Colonic mucosa (tissue), 4 donors: ENCODE measurements at regions not wholly inside any gene's neighbourhood (a gene's known extent, or its start where the extent isn't known, plus 50 kb on each side); places are given as distances from the start of the nearest gene placed in this dataset.
A peak's percentile ranks its signal among the peaks of the same experiment; 100 is the strongest.

ENCODE experiments used
- DNase-seq: peaks from one replicate; pipeline ENCODE4 v3.0.0-alpha.2; 2020
- H3K27ac ChIP-seq: fragments of 200-600 bp; one replicate; pipeline ENCODE4 v1.8.0; 2021
- H3K27me3 ChIP-seq: fragments of 200-600 bp; one replicate; pipeline ENCODE4 v1.8.0; 2021
- H3K36me3 ChIP-seq: fragments of 200-600 bp; one replicate; pipeline ENCODE4 v1.8.0; 2021
- H3K4me1 ChIP-seq: fragments of 200-600 bp; one replicate; pipeline ENCODE4 v1.8.0; 2021; ENCODE audit warnings: mild to moderate bottlenecking
- H3K4me3 ChIP-seq: fragments of 200-600 bp; one replicate; pipeline ENCODE4 v1.8.0; 2021
- H3K9ac ChIP-seq, 2 donors: one replicate each; pipeline ENCODE4 v1.7.0; 2013; ENCODE audit warnings: control low read depth in 2 of 2, low read depth in 2 of 2, low read length in 2 of 2
- H3K9me3 ChIP-seq: fragments of 200-600 bp; one replicate; pipeline ENCODE4 v1.8.0; 2021
- intact Hi-C: fragments of 100-400 bp; cut with DNase I; formaldehyde crosslinking; loops from one replicate; pipeline ENCODE4 v1.14.1; 2022
- TF ChIP-seq, protein P1 (sequence below): fragments of 200-600 bp; IDR thresholded peaks from one replicate; pipeline ENCODE4 v1.8.0; 2022; ENCODE audit warnings: antibody characterized with exemption, mild to moderate bottlenecking
- donor health status: healthy.
- donor health status: DM: no; HTN: no; CAD: no.
- donor health status: DM: no; HTN: no; CAD: no.

DNA sequence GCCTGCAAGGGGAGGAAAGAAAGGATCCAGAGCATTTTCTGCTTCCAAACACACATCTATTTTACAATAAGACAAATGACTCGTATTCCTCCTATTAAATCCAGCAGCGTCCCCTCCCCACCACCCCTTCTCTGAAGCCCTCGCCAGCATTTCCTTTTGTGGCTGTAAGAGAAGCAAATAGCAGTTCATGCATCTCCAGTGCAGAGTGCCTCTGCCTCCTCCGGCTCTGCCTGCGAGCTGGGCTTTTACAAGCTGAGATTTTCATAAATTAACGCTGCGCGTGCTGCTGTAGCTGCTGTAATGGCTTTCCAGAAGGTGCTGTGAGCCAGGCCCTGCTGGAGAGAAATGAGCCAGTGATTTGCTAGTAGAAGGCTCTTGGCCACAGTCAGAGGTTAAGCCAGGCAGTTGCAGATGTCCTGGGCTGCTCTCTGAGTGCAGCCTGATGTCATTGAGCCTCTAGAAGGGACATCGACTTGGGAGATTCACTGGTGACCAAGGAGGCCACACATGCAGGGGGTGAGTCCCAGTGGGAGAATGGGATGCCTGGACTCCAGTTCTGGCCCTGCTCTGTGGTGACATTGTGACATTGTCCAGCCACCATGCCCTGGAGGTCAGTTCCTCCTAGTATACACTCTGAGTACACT, 134.5 kb upstream of the NAV2 start:
- H3K9ac ChIP-seq, result no peak overlapping the region

DNA sequence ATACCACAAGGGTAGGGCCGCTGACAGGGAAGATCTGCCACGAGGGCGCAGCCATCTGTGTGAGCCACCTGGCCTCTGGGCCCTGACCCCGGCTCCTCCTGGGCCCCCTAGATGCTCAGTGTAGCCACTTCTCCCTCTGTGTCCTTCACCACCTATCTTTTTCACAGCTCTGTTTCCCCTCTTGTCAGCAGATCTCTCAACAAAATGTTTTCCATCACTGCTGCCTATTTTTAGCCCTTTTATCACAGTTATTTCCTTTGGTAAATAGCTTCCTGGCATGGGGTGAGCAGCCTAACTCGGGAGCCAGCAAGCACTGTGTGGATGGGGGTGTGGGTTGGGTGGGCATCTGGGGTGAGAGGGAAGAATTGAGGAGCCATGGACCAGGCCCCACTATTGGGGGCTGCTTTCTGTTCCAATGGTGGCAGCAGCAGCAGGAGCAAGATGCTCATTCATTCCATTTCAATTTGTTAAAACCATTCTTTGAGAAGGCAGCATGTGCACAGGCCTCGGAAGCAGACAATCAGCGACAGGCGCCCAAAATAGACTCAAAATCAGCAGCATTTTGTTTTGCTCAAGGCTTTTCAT, 135.2 kb upstream of the NAV2 start:
- H3K9me3 ChIP-seq, result no peaks in the 10 kb centered on the region
- no peak overlapping the region for H3K4me3 ChIP-seq
- intact Hi-C loops, result no loop called here
- H3K27ac ChIP-seq, result peak overlapping the region; percentile 34
- no peaks in the 10 kb centered on the region for H3K4me1 ChIP-seq
- no peak for DNase-seq
- H3K36me3 ChIP-seq, result no peaks in the 10 kb centered on the region
- TF ChIP-seq, protein P1, sequence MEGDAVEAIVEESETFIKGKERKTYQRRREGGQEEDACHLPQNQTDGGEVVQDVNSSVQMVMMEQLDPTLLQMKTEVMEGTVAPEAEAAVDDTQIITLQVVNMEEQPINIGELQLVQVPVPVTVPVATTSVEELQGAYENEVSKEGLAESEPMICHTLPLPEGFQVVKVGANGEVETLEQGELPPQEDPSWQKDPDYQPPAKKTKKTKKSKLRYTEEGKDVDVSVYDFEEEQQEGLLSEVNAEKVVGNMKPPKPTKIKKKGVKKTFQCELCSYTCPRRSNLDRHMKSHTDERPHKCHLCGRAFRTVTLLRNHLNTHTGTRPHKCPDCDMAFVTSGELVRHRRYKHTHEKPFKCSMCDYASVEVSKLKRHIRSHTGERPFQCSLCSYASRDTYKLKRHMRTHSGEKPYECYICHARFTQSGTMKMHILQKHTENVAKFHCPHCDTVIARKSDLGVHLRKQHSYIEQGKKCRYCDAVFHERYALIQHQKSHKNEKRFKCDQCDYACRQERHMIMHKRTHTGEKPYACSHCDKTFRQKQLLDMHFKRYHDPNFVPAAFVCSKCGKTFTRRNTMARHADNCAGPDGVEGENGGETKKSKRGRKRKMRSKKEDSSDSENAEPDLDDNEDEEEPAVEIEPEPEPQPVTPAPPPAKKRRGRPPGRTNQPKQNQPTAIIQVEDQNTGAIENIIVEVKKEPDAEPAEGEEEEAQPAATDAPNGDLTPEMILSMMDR, result no peak
- no peak overlapping the region for H3K9ac ChIP-seq
- no peaks in the 10 kb centered on the region for H3K27me3 ChIP-seq

More for the DNA sequence above, 134.5 kb upstream of the NAV2 start:
- intact Hi-C loops, result no loop called here
- no peaks in the 10 kb centered on the region for H3K4me1 ChIP-seq
- no peaks in the 10 kb centered on the region for H3K9me3 ChIP-seq
- no peaks in the 10 kb centered on the region for H3K27me3 ChIP-seq
- peak overlapping the region; percentile 34 for H3K27ac ChIP-seq
- no peak for DNase-seq
- H3K4me3 ChIP-seq, result no peak overlapping the region
- TF ChIP-seq, protein P1, result no peak
- no peaks in the 10 kb centered on the region for H3K36me3 ChIP-seq

DNA sequence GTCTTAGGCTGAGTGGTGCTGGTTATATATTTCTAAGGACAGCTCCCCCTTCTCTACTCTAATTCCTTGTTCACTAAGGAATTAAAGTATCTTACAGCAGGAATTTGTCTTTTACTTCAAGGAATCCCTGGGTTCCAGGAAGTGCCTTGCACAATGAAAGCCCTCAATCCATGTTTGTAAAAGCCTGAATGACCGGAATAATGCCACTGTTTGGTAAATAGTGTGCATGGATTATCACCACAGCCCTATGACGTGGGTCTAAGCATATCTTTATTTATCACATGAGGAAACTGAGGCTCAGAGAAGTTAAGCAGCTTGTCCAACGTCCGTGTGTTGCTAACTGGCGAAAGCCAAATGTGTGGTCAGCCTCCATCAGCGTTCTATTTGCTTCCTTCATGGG, 135.7 kb upstream of the NAV2 start:
- DNase-seq, result no peak
- intact Hi-C loops, result no loop called here
- H3K4me3 ChIP-seq, result no peak overlapping the region
- no peaks in the 10 kb centered on the region for H3K4me1 ChIP-seq
- H3K27me3 ChIP-seq, result no peaks in the 10 kb centered on the region
- no peak overlapping the region for H3K9ac ChIP-seq
- H3K27ac ChIP-seq, result peak overlapping the region; percentile 34
- no peaks in the 10 kb centered on the region for H3K36me3 ChIP-seq
- no peaks in the 10 kb centered on the region for H3K9me3 ChIP-seq
- TF ChIP-seq, protein P1, result no peak

DNA sequence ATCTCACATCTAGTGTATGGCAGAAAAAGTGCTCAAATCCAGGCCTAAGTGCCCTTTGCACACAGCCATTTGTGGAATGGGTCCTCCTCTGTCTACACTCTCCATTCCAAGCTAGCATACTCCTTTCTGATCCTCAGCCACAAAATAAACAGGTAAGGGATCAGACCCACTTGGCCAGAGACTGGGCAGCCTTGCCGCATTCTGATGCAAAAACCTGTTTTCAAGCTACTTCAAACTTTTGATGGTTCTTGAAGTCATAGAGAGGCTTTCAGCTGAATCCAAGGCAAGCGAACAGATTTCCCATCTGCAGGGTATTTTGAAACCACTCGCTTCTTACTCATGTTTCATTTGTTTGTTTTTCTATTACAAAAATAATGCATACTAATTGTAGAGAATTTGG, 136.6 kb upstream of the NAV2 start:
- no peak for DNase-seq
- intact Hi-C loops, result no loop called here

DNA sequence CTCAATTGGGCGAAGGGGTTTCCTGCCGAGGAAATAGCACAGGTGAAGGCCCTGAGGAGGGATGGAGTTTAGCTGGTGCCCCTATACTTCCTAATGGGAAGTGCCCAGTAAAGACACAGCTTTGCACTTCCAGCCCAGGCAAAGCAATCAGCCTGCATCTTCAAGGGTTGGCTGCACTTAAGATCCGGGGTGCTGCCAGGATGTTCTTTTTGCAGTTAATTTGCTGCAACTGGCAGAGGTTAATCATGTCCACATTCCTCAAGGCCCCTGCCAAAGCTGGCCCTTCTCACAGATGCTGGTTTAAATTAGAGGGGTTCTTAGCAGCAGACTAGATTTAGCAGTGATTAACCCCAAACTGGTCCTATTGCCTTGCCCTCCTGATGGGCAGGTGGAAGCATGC, 137.7 kb upstream of the NAV2 start:
- Histone ChIP-seq H3K9ac (no peak overlapping the region), H3K4me3 (no peak overlapping the region), H3K27ac (no peak overlapping the region), H3K27me3 (no peaks in the 10 kb centered on the region), H3K4me1 (no peaks in the 10 kb centered on the region), H3K36me3 (no peaks in the 10 kb centered on the region), H3K9me3 (no peaks in the 10 kb centered on the region)
- intact Hi-C loops, result no loop called here
- TF ChIP-seq, protein P1, result no peak
- no peak for DNase-seq

More for the DNA sequence above, 136.6 kb upstream of the NAV2 start:
- Histone ChIP-seq H3K27ac (no peak overlapping the region), H3K9ac (no peak overlapping the region), H3K4me3 (no peak overlapping the region), H3K4me1 (no peaks in the 10 kb centered on the region), H3K27me3 (no peaks in the 10 kb centered on the region), H3K9me3 (no peaks in the 10 kb centered on the region), H3K36me3 (no peaks in the 10 kb centered on the region)
- TF ChIP-seq, protein P1, result no peak
